ENCODE measurements at regions not wholly inside any gene's neighbourhood (a gene's known extent, or its start where the extent isn't known, plus 50 kb on each side); places are given as distances from the start of the nearest gene placed in this dataset.

GRCh38 chr4:60544981-60545380 lies 655.1 kb upstream of the ADGRL3 start:
- H3K4me1 Mint-ChIP-seq: no peaks in the 10 kb centered on the region
- no peak overlapping the region for H3K4me2 ChIP-seq (ENCODE audit: insufficient read depth, insufficient read length, low read length)
- no peak overlapping the region for H3K27ac Mint-ChIP-seq
- H3K9me3 Mint-ChIP-seq: peaks cover 4 to 11% of the 10 kb centered on the region in 2 experiments; a peak in 4 of 5 replicates
- no peak overlapping the region for H3K14ac ChIP-seq (ENCODE audit: insufficient read depth, low read length)
- H3K56ac ChIP-seq (ENCODE audit: insufficient read length, low read depth, low read length): no peak overlapping the region
- no peak overlapping the region for H3K9ac ChIP-seq (ENCODE audit: extremely low read depth, insufficient read length, low read length)
- no peak overlapping the region for H3K4me3 Mint-ChIP-seq
- H3K36me3 Mint-ChIP-seq (ENCODE audit: insufficient read depth in 1 of 3, low read depth in 3 of 3): peaks cover 0 to 12% (median 11%) of the 10 kb centered on the region in 3 experiments; a peak in 3 of 7 replicates
- no peak overlapping the region for H2BK15ac ChIP-seq (ENCODE audit: low read depth, low read length)
- H4K5ac ChIP-seq (ENCODE audit: insufficient read length, low read depth, low read length): no peak overlapping the region
- no peak overlapping the region for H2AFZ ChIP-seq (ENCODE audit: low read length)
- TF ChIP-seq CTCF (conservative IDR thresholded peaks at IDR 0.05): no peak
- H4K8ac ChIP-seq (replicated peaks; ENCODE audit: insufficient read length, low read depth, low read length): no peak overlapping the region
- no peaks in the 10 kb centered on the region for H4K20me1 ChIP-seq (ENCODE audit: control insufficient read depth, insufficient read depth, insufficient read length)
- no peak for DNase-seq
- no peak overlapping the region for H2BK120ac ChIP-seq (ENCODE audit: low read depth, low read length, poor library complexity, severe bottlenecking)
- WGBS (ENCODE audit: extremely low coverage, insufficient read length, low lambda C conversion rate): no CpG with 5 or more reads among the region's 3 CpGs
- no peak overlapping the region for H4K91ac ChIP-seq (ENCODE audit: insufficient read length, low read depth, low read length)
- H3K4ac ChIP-seq (ENCODE audit: low read depth, low read length): no peak overlapping the region
- H3K18ac ChIP-seq (ENCODE audit: insufficient read length, low read depth, low read length): no peak overlapping the region
- H3K79me2 ChIP-seq (ENCODE audit: insufficient read depth, low read length): no peaks in the 10 kb centered on the region
- H3K27me3 ChIP-seq (ENCODE audit: insufficient read depth, low read length): no peaks in the 10 kb centered on the region
- no peak overlapping the region for H2BK5ac ChIP-seq (ENCODE audit: insufficient read length, low read length)
- H3K23me2 ChIP-seq (ENCODE audit: insufficient read length, low read depth, low read length, poor library complexity, severe bottlenecking): no peaks in the 10 kb centered on the region
- H3K23ac ChIP-seq (ENCODE audit: insufficient read length, low read depth, low read length): no peak overlapping the region
- no peak overlapping the region for H2BK20ac ChIP-seq (ENCODE audit: low read depth, low read length, poor library complexity, severe bottlenecking)
- H3K27me3 Mint-ChIP-seq (ENCODE audit: low read depth): no peaks in the 10 kb centered on the region
- no peak overlapping the region for H3K27ac ChIP-seq (ENCODE audit: insufficient read length, low read depth, low read length)
- no peaks in the 10 kb centered on the region for H3K79me1 ChIP-seq (ENCODE audit: insufficient read depth, low read depth, low read length, poor library complexity, severe bottlenecking)
- H3K9me3 ChIP-seq (ENCODE audit: control insufficient read depth, low read depth, low read length): no peaks in the 10 kb centered on the region
- H2BK12ac ChIP-seq (ENCODE audit: insufficient read length, low read depth, low read length): no peak overlapping the region
- no peaks in the 10 kb centered on the region for H3K4me1 ChIP-seq (ENCODE audit: insufficient read depth, low read length)
- H3T11ph ChIP-seq (ENCODE audit: low read length): no peak overlapping the region
- H2AK5ac ChIP-seq (ENCODE audit: insufficient read length, low read length): no peak overlapping the region

Data from H9 (cell line).